CD4-positive, alpha-beta T cell treated with Interferon alpha-2 for 1 hour (primary cell): ENCODE measurements at regions not wholly inside any gene's neighbourhood (a gene's known extent, or its start where the extent isn't known, plus 50 kb on each side); places are given as distances from the start of the nearest gene placed in this dataset.
"Not testable (repeated sequence)": the region's sequence is repeated elsewhere in the genome, so short reads cannot be mapped to it uniquely, and the experiment has no call there.

Source experiments
- DNase-seq, 2 donors: peaks; one replicate each; pipeline ENCODE4 v3.0.0-alpha.2; 2020 to 2022

- no peak for DNase-seq
These were observed 161.8 kb upstream of the IRF2BP2 start for GRCh38 chr1:234771642-234772344.

- no peak for DNase-seq
These were observed 161.1 kb upstream of the IRF2BP2 start for GRCh38 chr1:234770924-234771540.

GRCh38 chr1:234769986-234770795 lies 160.2 kb upstream of the IRF2BP2 start:
- no peak for DNase-seq

- DNase-seq: no peak
These were observed 159.5 kb upstream of the IRF2BP2 start for GRCh38 chr1:234769284-234769985.

- DNase-seq: peak in 1 of 2 donors; percentile 40
These were observed 158.7 kb upstream of the IRF2BP2 start for GRCh38 chr1:234768569-234769283.

- peak; percentile 27 to 50 for DNase-seq
These were observed 158.2 kb upstream of the IRF2BP2 start for GRCh38 chr1:234768171-234768568.

GRCh38 chr1:234765672-234766071 lies 155.7 kb upstream of the IRF2BP2 start:
- no peak for DNase-seq

GRCh38 chr1:234765181-234765580 lies 155.2 kb upstream of the IRF2BP2 start:
- DNase-seq: no peak

- no peak for DNase-seq
These were observed 153.9 kb upstream of the IRF2BP2 start for GRCh38 chr1:234763910-234764309.

- DNase-seq: no peak
These were observed 153.4 kb upstream of the IRF2BP2 start for GRCh38 chr1:234763367-234763766.

- not testable (repeated sequence) for DNase-seq
These were observed 152.1 kb upstream of the IRF2BP2 start for GRCh38 chr1:234762127-234762526.

- DNase-seq: no peak
These were observed 150.3 kb upstream of the IRF2BP2 start for GRCh38 chr1:234760303-234760723.

GRCh38 chr1:234759888-234760287 lies 149.9 kb upstream of the IRF2BP2 start:
- no peak for DNase-seq

- DNase-seq: peak; percentile 60 to 74
These were observed 148.9 kb upstream of the IRF2BP2 start for GRCh38 chr1:234758851-234759250.

GRCh38 chr1:234756857-234757256 lies 146.9 kb upstream of the IRF2BP2 start:
- no peak for DNase-seq

- no peak for DNase-seq
These were observed 146.2 kb upstream of the IRF2BP2 start for GRCh38 chr1:234756066-234756774.

- DNase-seq: peak in 1 of 2 donors; percentile 44
These were observed 145.5 kb upstream of the IRF2BP2 start for GRCh38 chr1:234755449-234755863.

- no peak for DNase-seq
These were observed 144.0 kb upstream of the IRF2BP2 start for GRCh38 chr1:234753979-234754378.

GRCh38 chr1:234752927-234753326 lies 142.9 kb upstream of the IRF2BP2 start:
- DNase-seq: no peak

GRCh38 chr1:234751678-234752077 lies 141.7 kb upstream of the IRF2BP2 start:
- DNase-seq: no peak

GRCh38 chr1:234750922-234751627 lies 141.1 kb upstream of the IRF2BP2 start:
- DNase-seq: no peak
